Esophagus squamous epithelium (tissue), 4 donors: ENCODE measurements at regions not wholly inside any gene's neighbourhood (a gene's known extent, or its start where the extent isn't known, plus 50 kb on each side); places are given as distances from the start of the nearest gene placed in this dataset.

Experiments
- POLR2A ChIP-seq, 4 donors: fragments of 450-650 bp; IDR thresholded peaks; one replicate each; pipeline ENCODE4 v1.6.1; 2017; ENCODE audit warnings: antibody characterized with exemption in 4 of 4, mild to moderate bottlenecking in 4 of 4, moderate library complexity in 3 of 4
- TF ChIP-seq, protein P1 (sequence below), 6 experiments: fragments of 450-650 bp in 4 of 6; fragments of 200-600 bp in 2 of 6; sonication (generic) in 2 of 6; IDR thresholded peaks; one replicate each; pipeline ENCODE4 v1.5.1; 2016 to 2019; ENCODE audit warnings: antibody characterized with exemption in 6 of 6, mild to moderate bottlenecking in 4 of 6, moderate library complexity in 4 of 6

DNA sequence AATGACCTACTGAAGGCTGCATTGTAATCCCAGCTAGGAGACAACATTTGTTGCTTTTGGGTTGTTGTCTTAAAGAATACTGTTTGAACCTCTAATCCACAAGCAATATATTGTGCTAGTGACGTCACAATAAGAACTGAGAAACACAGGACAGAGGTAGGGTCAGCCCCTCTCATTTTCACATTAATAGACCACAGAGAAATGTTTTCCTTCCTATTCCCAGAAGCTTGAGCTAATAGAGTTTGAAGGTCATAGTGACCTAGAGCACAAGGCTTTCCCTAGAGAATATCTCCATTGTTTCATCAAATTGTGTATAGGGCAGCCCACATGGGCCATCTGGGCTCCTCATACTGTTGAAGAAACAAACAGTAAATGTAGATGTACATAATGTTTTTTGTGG lies 300.9 kb upstream of the AKR1E2 start:
- TF ChIP-seq POLR2A (IDR thresholded peaks at IDR 0.05), result no peak
- TF ChIP-seq, protein P1, sequence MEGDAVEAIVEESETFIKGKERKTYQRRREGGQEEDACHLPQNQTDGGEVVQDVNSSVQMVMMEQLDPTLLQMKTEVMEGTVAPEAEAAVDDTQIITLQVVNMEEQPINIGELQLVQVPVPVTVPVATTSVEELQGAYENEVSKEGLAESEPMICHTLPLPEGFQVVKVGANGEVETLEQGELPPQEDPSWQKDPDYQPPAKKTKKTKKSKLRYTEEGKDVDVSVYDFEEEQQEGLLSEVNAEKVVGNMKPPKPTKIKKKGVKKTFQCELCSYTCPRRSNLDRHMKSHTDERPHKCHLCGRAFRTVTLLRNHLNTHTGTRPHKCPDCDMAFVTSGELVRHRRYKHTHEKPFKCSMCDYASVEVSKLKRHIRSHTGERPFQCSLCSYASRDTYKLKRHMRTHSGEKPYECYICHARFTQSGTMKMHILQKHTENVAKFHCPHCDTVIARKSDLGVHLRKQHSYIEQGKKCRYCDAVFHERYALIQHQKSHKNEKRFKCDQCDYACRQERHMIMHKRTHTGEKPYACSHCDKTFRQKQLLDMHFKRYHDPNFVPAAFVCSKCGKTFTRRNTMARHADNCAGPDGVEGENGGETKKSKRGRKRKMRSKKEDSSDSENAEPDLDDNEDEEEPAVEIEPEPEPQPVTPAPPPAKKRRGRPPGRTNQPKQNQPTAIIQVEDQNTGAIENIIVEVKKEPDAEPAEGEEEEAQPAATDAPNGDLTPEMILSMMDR (IDR thresholded peaks at IDR 0.05), result no peak
